Gastrocnemius medialis (tissue), 4 donors: ENCODE measurements at regions not wholly inside any gene's neighbourhood (a gene's known extent, or its start where the extent isn't known, plus 50 kb on each side); places are given as distances from the start of the nearest gene placed in this dataset.

Source experiments
- CTCF ChIP-seq, 5 experiments: fragments of 450-650 bp in 3 of 5; fragments of 200-600 bp in 2 of 5; sonication (generic) in 2 of 5; IDR thresholded peaks in 4 of 5; conservative IDR thresholded peaks in 1 of 5; 1 replicate in 4 of 5; 2 replicates in 1 of 5; pipeline ENCODE4 v1.5.1; 2016 to 2019; ENCODE audit warnings: antibody characterized with exemption in 5 of 5, mild to moderate bottlenecking in 3 of 5, moderate library complexity in 3 of 5
- POLR2A ChIP-seq, 2 donors: fragments of 450-650 bp; IDR thresholded peaks; one replicate each; pipeline ENCODE4 v1.6.1; 2017; ENCODE audit warnings: antibody characterized with exemption in 2 of 2, mild to moderate bottlenecking in 2 of 2, moderate library complexity in 2 of 2

- TF ChIP-seq CTCF (IDR thresholded peaks at IDR 0.05 in 4 of 5, conservative IDR thresholded peaks at IDR 0.05 in 1 of 5) (no peak), POLR2A (IDR thresholded peaks at IDR 0.05) (no peak)
Measured at GRCh38 chr2:221896505-221897151, 324.5 kb upstream of the EPHA4 start.
